SK-N-SH (cell line): ENCODE measurements at regions not wholly inside any gene's neighbourhood (a gene's known extent, or its start where the extent isn't known, plus 50 kb on each side); places are given as distances from the start of the nearest gene placed in this dataset.
"Not testable (repeated sequence)": the region's sequence is repeated elsewhere in the genome, so short reads cannot be mapped to it uniquely, and the experiment has no call there.

Experiments
- CTCF ChIA-PET: fragments of 300-600, 350-600 bp; formaldehyde crosslinking; extraction: SDS; loops from one replicate; lab custom pipeline; 2021; lab: Yijun Ruan, JAX
- POLR2A ChIA-PET: fragments of 350-600 bp; sonication (Branson Sonifier 250); formaldehyde crosslinking; extraction: SDS; loops from one replicate; lab custom pipeline; 2020; ENCODE audit warnings: antibody characterized with exemption, inconsistent platforms; lab: Yijun Ruan, JAX
- DNase-seq: peaks from one replicate; pipeline ENCODE4 v3.0.0; 2012
- H2AFZ ChIP-seq: fragments of 200-600 bp; sonication (generic); 2 replicates; pipeline ENCODE4 v1.8.1; 2016; ENCODE audit warnings: antibody characterized with exemption, mild to moderate bottlenecking, low read depth
- H3F3A ChIP-seq: fragments of 200-600 bp; sonication (generic); replicated peaks from 2 replicates; pipeline ENCODE3; 2016; ENCODE audit warnings: antibody characterized with exemption, mild to moderate bottlenecking; ENCODE audit not compliant: insufficient read depth
- H3K27ac ChIP-seq, 2 experiments: fragments of 200-500 bp in 1 of 2; fragments of 200-600 bp in 1 of 2; sonication (Bioruptor generic) in 1 of 2; sonication (generic), shearing (Covaris generic) in 1 of 2; 2 replicates each; pipeline versions ENCODE4 v1.5.1 to v1.6.1; 2014 to 2016; ENCODE audit warnings: low read depth in 2 of 2, inconsistent platforms in 1 of 2, low read length in 1 of 2, mild to moderate bottlenecking in 1 of 2, mixed read lengths in 1 of 2
- H3K27me3 ChIP-seq: fragments of 200-600 bp; sonication (generic), shearing (Covaris generic); 2 replicates; pipeline ENCODE4 v1.6.1; 2016; ENCODE audit warnings: mixed run types; ENCODE audit not compliant: insufficient read depth
- H3K36me3 ChIP-seq, 2 experiments: fragments of 200-500 bp in 1 of 2; fragments of 200-600 bp in 1 of 2; sonication (Bioruptor generic) in 1 of 2; sonication (generic) in 1 of 2; replicated peaks in 1 of 2; 2 replicates each; pipeline versions ENCODE3 to v1.5.1; 2014 to 2016; ENCODE audit warnings: low read length in 1 of 2, mild to moderate bottlenecking in 1 of 2; ENCODE audit not compliant: insufficient read depth in 2 of 2, control insufficient read depth in 1 of 2
- H3K4me1 ChIP-seq, 2 experiments: fragments of 200-500 bp in 1 of 2; fragments of 200-600 bp in 1 of 2; sonication (Bioruptor generic) in 1 of 2; sonication (generic), shearing (Covaris generic) in 1 of 2; 2 replicates each; pipeline versions ENCODE4 v1.5.1 to v1.6.1; 2014 to 2016; ENCODE audit warnings: low read depth in 1 of 2, low read length in 1 of 2, mixed run types in 1 of 2; ENCODE audit not compliant: insufficient read depth in 2 of 2, control insufficient read depth in 1 of 2
- H3K4me2 ChIP-seq: fragments of 200-600 bp; sonication (generic), shearing (Covaris generic); 2 replicates; pipeline ENCODE4 v1.6.1; 2017; ENCODE audit warnings: mixed run types
- H3K4me3 ChIP-seq, 2 experiments: fragments of 200-500 bp in 1 of 2; fragments of 200-600 bp in 1 of 2; sonication (Bioruptor generic) in 1 of 2; sonication (generic), shearing (Covaris generic) in 1 of 2; 2 replicates each; pipeline versions ENCODE4 v1.5.1 to v1.8.1; 2014 to 2016; ENCODE audit warnings: low read depth in 2 of 2, inconsistent platforms in 1 of 2, low read length in 1 of 2, mild to moderate bottlenecking in 1 of 2, mixed read lengths in 1 of 2, moderate library complexity in 1 of 2
- H3K79me2 ChIP-seq: fragments of 200-600 bp; sonication (generic); 2 replicates; pipeline ENCODE4 v1.8.1; 2017; ENCODE audit warnings: mild to moderate bottlenecking; ENCODE audit not compliant: insufficient read depth
- H3K9ac ChIP-seq: fragments of 200-600 bp; sonication (generic); 2 replicates; pipeline ENCODE4 v1.6.1; 2017; ENCODE audit warnings: mixed run types
- H3K9me2 ChIP-seq: fragments of 200-600 bp; sonication (generic); 2 replicates; pipeline ENCODE4 v1.6.1; 2017; ENCODE audit warnings: mixed run types
- H3K9me3 ChIP-seq: fragments of 200-600 bp; sonication (generic); 2 replicates; pipeline ENCODE4 v1.6.1; 2017; ENCODE audit warnings: mixed run types, mild to moderate bottlenecking, moderate library complexity
- H4K20me1 ChIP-seq: fragments of 200-600 bp; sonication (generic); 2 replicates; pipeline ENCODE4 v1.6.1; 2017; ENCODE audit warnings: mild to moderate bottlenecking, mixed run types; ENCODE audit not compliant: insufficient read depth
- CHD2 ChIP-seq: fragments of 150-350 bp; IDR thresholded peaks from 2 replicates; pipeline ENCODE4 v1.6.1; 2018; ENCODE audit warnings: low read length; ENCODE audit not compliant: partially characterized antibody
- ELF1 ChIP-seq: IDR thresholded peaks from 2 replicates; pipeline ENCODE4 v1.4.0; 2012
- EP300 ChIP-seq, 2 experiments: IDR thresholded peaks; 2 replicates each; pipeline versions ENCODE4 v1.4.0 to v1.6.1; 2012; ENCODE audit warnings: borderline replicate concordance in 1 of 2, low read depth in 1 of 2, low read length in 1 of 2
- FOSL2 ChIP-seq: IDR thresholded peaks from 2 replicates; pipeline ENCODE4 v1.4.0; 2012; ENCODE audit warnings: low read depth, mild to moderate bottlenecking, moderate library complexity, borderline replicate concordance
- FOXM1 ChIP-seq: IDR thresholded peaks from 2 replicates; pipeline ENCODE4 v1.4.0; 2012; ENCODE audit warnings: low read depth, mild to moderate bottlenecking
- GABPA ChIP-seq: IDR thresholded peaks from 2 replicates; pipeline ENCODE4 v1.4.0; 2012; ENCODE audit warnings: low read depth, mild to moderate bottlenecking
- GATA2 ChIP-seq: sonication (generic); formaldehyde crosslinking; IDR thresholded peaks from 2 replicates; pipeline ENCODE4 v1.5.0; 2020; ENCODE audit warnings: mild to moderate bottlenecking, missing genetic modification reagents
- IRF3 ChIP-seq: fragments of 150-350 bp; IDR thresholded peaks from 2 replicates; pipeline ENCODE4 v1.6.1; 2016; ENCODE audit warnings: mild to moderate bottlenecking, low read depth, low read length
- MXI1 ChIP-seq: IDR thresholded peaks from 2 replicates; pipeline ENCODE4 v1.6.1; 2012; ENCODE audit warnings: mild to moderate bottlenecking, low read depth, low read length, improper control_type of control experiment
- POLR2AphosphoS5 ChIP-seq: IDR thresholded peaks from 2 replicates; pipeline ENCODE4 v1.6.1; 2012; ENCODE audit warnings: low read depth, low read length
- RAD21 ChIP-seq: IDR thresholded peaks from 2 replicates; pipeline ENCODE4 v1.6.1; 2012; ENCODE audit warnings: mild to moderate bottlenecking, low read length
- RCOR1 ChIP-seq: fragments of 150-350 bp; IDR thresholded peaks from 2 replicates; pipeline ENCODE4 v1.6.1; 2017; ENCODE audit warnings: antibody characterized with exemption, low read length
- SIN3A ChIP-seq: IDR thresholded peaks from 2 replicates; pipeline ENCODE4 v1.6.1; 2012; ENCODE audit warnings: low read depth, mild to moderate bottlenecking, low read length, moderate library complexity, borderline replicate concordance
- SMC3 ChIP-seq: IDR thresholded peaks from 2 replicates; pipeline ENCODE4 v1.6.1; 2012; ENCODE audit warnings: low read depth, low read length, improper control_type of control experiment
- TCF12 ChIP-seq: IDR thresholded peaks from 2 replicates; pipeline ENCODE4 v1.4.0; 2012
- USF1 ChIP-seq: IDR thresholded peaks from 2 replicates; pipeline ENCODE4 v1.4.0; 2012; ENCODE audit warnings: low read depth, borderline replicate concordance
- USF2 ChIP-seq: fragments of 150-350 bp; IDR thresholded peaks from 2 replicates; pipeline ENCODE4 v1.6.1; 2017; ENCODE audit warnings: antibody characterized with exemption, low read length, low read depth, borderline replicate concordance
- WGBS: methylation state at CpG from one replicate; pipeline ENCODE4 v1.1.6; 2017; ENCODE audit warnings: low lambda C conversion rate; 5-methylcytosine and 5-hydroxymethylcytosine counted together
- TF ChIP-seq, protein P1 (sequence below): IDR thresholded peaks from 2 replicates; pipeline ENCODE4 v1.6.1; 2012; ENCODE audit warnings: mild to moderate bottlenecking, low read depth, low read length, moderate library complexity

GRCh38 chr2:113341191-113341869 is 62.6 kb upstream of the PAX8 start (continued):
- TF ChIP-seq USF1 = no peak
- no peak for TF ChIP-seq GABPA
- no peak for TF ChIP-seq ELF1
- no peak for TF ChIP-seq FOSL2
- TF ChIP-seq USF2 = no peak
- no peak for TF ChIP-seq GATA2 (CRISPR knock-in tag)
- TF ChIP-seq MXI1 = no peak
- TF ChIP-seq FOXM1 = no peak
- no peak for TF ChIP-seq SMC3

DNA sequence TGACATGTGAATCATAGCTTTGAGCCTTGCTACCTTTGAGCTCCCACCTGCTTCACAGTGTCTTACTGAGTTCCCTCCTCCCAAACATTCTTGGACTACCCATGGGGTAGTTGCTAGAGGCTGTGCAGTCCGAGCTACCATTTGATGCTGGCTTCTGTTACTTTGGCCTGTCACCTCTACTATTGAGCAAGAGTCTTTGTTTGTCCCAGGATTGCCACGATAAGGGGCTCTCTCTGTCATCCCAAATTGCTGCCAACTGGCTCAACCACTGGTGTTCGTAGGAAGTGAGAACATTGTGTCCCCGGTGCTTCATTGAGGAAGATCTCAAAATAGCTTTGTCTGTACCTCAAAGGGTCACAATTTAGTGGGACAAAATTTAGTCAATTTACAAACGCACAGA is 59.1 kb upstream of the PAX8 start:
- no peak for TF ChIP-seq TCF12
- TF ChIP-seq GATA2 (CRISPR knock-in tag) = no peak
- TF ChIP-seq, protein P1, sequence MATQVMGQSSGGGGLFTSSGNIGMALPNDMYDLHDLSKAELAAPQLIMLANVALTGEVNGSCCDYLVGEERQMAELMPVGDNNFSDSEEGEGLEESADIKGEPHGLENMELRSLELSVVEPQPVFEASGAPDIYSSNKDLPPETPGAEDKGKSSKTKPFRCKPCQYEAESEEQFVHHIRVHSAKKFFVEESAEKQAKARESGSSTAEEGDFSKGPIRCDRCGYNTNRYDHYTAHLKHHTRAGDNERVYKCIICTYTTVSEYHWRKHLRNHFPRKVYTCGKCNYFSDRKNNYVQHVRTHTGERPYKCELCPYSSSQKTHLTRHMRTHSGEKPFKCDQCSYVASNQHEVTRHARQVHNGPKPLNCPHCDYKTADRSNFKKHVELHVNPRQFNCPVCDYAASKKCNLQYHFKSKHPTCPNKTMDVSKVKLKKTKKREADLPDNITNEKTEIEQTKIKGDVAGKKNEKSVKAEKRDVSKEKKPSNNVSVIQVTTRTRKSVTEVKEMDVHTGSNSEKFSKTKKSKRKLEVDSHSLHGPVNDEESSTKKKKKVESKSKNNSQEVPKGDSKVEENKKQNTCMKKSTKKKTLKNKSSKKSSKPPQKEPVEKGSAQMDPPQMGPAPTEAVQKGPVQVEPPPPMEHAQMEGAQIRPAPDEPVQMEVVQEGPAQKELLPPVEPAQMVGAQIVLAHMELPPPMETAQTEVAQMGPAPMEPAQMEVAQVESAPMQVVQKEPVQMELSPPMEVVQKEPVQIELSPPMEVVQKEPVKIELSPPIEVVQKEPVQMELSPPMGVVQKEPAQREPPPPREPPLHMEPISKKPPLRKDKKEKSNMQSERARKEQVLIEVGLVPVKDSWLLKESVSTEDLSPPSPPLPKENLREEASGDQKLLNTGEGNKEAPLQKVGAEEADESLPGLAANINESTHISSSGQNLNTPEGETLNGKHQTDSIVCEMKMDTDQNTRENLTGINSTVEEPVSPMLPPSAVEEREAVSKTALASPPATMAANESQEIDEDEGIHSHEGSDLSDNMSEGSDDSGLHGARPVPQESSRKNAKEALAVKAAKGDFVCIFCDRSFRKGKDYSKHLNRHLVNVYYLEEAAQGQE = no peak
- TF ChIP-seq RAD21 = no peak
- TF ChIP-seq POLR2AphosphoS5 = no peak
- TF ChIP-seq EP300 (IDR thresholded peaks at IDR 0.05; ENCODE audit: borderline replicate concordance in 1 of 2, low read depth in 1 of 2, low read length in 1 of 2) = no peak
- TF ChIP-seq SIN3A = no peak
- TF ChIP-seq SMC3 = no peak
- no peak for TF ChIP-seq RCOR1
- no peak for TF ChIP-seq IRF3
- TF ChIP-seq FOXM1 = no peak
- no peak for TF ChIP-seq FOSL2
- no peak for TF ChIP-seq CHD2
- no peak overlapping the region for H3K4me3 ChIP-seq
- no peaks in the 10 kb centered on the region for H3K4me1 ChIP-seq
- ChIA-PET CTCF (no interaction called here), POLR2A (no interaction called here)
- H3K36me3 ChIP-seq = no peaks in the 10 kb centered on the region
- WGBS = 16% methylated on average over 5 of the region's 5 CpGs
- no peak overlapping the region for H2AFZ ChIP-seq
- H3K4me2 ChIP-seq = no peak overlapping the region
- H3K27ac ChIP-seq = no peak overlapping the region
- no peaks in the 10 kb centered on the region for H3F3A ChIP-seq
- no peaks in the 10 kb centered on the region for H4K20me1 ChIP-seq
- H3K27me3 ChIP-seq = peaks cover 48% of the 10 kb centered on the region
- no peaks in the 10 kb centered on the region for H3K9me3 ChIP-seq
- H3K9me2 ChIP-seq = no peaks in the 10 kb centered on the region
- no peaks in the 10 kb centered on the region for H3K79me2 ChIP-seq
- no peak for DNase-seq
- no peak overlapping the region for H3K9ac ChIP-seq

GRCh38 chr2:113336040-113336439 is 57.3 kb upstream of the PAX8 start:
- H3K4me2 ChIP-seq, H3K27ac ChIP-seq, H3F3A ChIP-seq, H3K9me3 ChIP-seq, H3K9ac ChIP-seq, H2AFZ ChIP-seq, H4K20me1 ChIP-seq, H3K79me2 ChIP-seq, DNase-seq, POLR2A ChIA-PET, H3K36me3 ChIP-seq, H3K4me1 ChIP-seq, H3K9me2 ChIP-seq, H3K4me3 ChIP-seq: not testable (repeated sequence)
- WGBS = 23% methylated on average over 3 of the region's 3 CpGs
- CTCF ChIA-PET = interaction anchor here (1.2 kb wide), 1 partner anchor 198 kb away, joined by 4 read pairs; no protein-coding TSS in a partner anchor
- peaks cover 44% of the 10 kb centered on the region for H3K27me3 ChIP-seq
